GM19240 (cell line): ENCODE measurements at regions not wholly inside any gene's neighbourhood (a gene's known extent, or its start where the extent isn't known, plus 50 kb on each side); places are given as distances from the start of the nearest gene placed in this dataset.
"Not testable (repeated sequence)": the region's sequence is repeated elsewhere in the genome, so short reads cannot be mapped to it uniquely, and the experiment has no call there.

ENCODE experiments used
- DNase-seq: peaks from one replicate; pipeline ENCODE4 v3.0.0; 2011; ENCODE audit warnings: low spot score; ENCODE audit not compliant: insufficient read length

GRCh38 chr16:76716251-76716650 is 439.1 kb downstream of the CNTNAP4 start:
- DNase-seq: not testable (repeated sequence)

- DNase-seq: no peak
Measured at GRCh38 chr16:76724181-76724580, 447.0 kb downstream of the CNTNAP4 start.

GRCh38 chr16:76729525-76729924 is 452.3 kb downstream of the CNTNAP4 start:
- no peak for DNase-seq

- DNase-seq: no peak
Measured at GRCh38 chr16:76732894-76733293, 455.7 kb downstream of the CNTNAP4 start.

- DNase-seq: no peak
Measured at GRCh38 chr16:76741623-76742022, 449.4 kb upstream of the MON1B start.

GRCh38 chr16:76748461-76749348 is 442.3 kb upstream of the MON1B start:
- DNase-seq: no peak

- no peak for DNase-seq
Measured at GRCh38 chr16:76749780-76750375, 441.1 kb upstream of the MON1B start.

- DNase-seq: no peak
Measured at GRCh38 chr16:76755496-76755895, 435.5 kb upstream of the MON1B start.

GRCh38 chr16:76756423-76756822 is 434.6 kb upstream of the MON1B start:
- no peak for DNase-seq

GRCh38 chr16:76756951-76757350 is 434.0 kb upstream of the MON1B start:
- DNase-seq: no peak

GRCh38 chr16:76766538-76766937 is 424.5 kb upstream of the MON1B start:
- no peak for DNase-seq

GRCh38 chr16:76768316-76768715 is 422.7 kb upstream of the MON1B start:
- DNase-seq: no peak

GRCh38 chr16:76768948-76769347 is 422.0 kb upstream of the MON1B start:
- DNase-seq: no peak

- DNase-seq: no peak
Measured at GRCh38 chr16:76771216-76771615, 419.8 kb upstream of the MON1B start.

GRCh38 chr16:76777721-76778465 is 413.1 kb upstream of the MON1B start:
- DNase-seq: no peak

GRCh38 chr16:76780556-76780955 is 410.4 kb upstream of the MON1B start:
- DNase-seq: no peak

GRCh38 chr16:76784530-76784929 is 406.5 kb upstream of the MON1B start:
- DNase-seq: no peak

GRCh38 chr16:76787394-76787793 is 403.6 kb upstream of the MON1B start:
- no peak for DNase-seq

GRCh38 chr16:76791151-76791550 is 399.8 kb upstream of the MON1B start:
- DNase-seq: no peak

- no peak for DNase-seq
Measured at GRCh38 chr16:76796416-76796815, 394.6 kb upstream of the MON1B start.

GRCh38 chr16:76796978-76797377 is 394.0 kb upstream of the MON1B start:
- DNase-seq: no peak

- no peak for DNase-seq
Measured at GRCh38 chr16:76797457-76797856, 393.5 kb upstream of the MON1B start.
